Transverse colon (tissue), 4 donors: ENCODE measurements at regions not wholly inside any gene's neighbourhood (a gene's known extent, or its start where the extent isn't known, plus 50 kb on each side); places are given as distances from the start of the nearest gene placed in this dataset.

Source experiments
- CTCF ChIP-seq, 5 experiments: fragments of 200-600 bp in 3 of 5; fragments of 450-650 bp in 2 of 5; sonication (generic) in 3 of 5; IDR thresholded peaks; 1 replicate in 2 of 5; 2 replicates in 3 of 5; pipeline ENCODE4 v1.5.1; 2016 to 2017; ENCODE audit warnings: antibody characterized with exemption in 5 of 5, inconsistent platforms in 3 of 5, mild to moderate bottlenecking in 2 of 5, moderate library complexity in 1 of 5
- POLR2A ChIP-seq: fragments of 450-650 bp; IDR thresholded peaks from one replicate; pipeline ENCODE4 v1.6.1; 2016; ENCODE audit warnings: antibody characterized with exemption, mild to moderate bottlenecking, moderate library complexity
- POLR2AphosphoS5 ChIP-seq, 3 donors: sonication (generic); formaldehyde crosslinking; IDR thresholded peaks; one replicate each; pipeline ENCODE4 v1.6.1; 2016; ENCODE audit warnings: antibody characterized with exemption in 3 of 3

- TF ChIP-seq CTCF (IDR thresholded peaks at IDR 0.05) (no peak), POLR2A (no peak), POLR2AphosphoS5 (IDR thresholded peaks at IDR 0.05) (no peak)
Observed at GRCh38 chr1:60280819-60281218, 207.2 kb upstream of the C1orf87 start.
